H1 (cell line): ENCODE measurements at regions not wholly inside any gene's neighbourhood (a gene's known extent, or its start where the extent isn't known, plus 50 kb on each side); places are given as distances from the start of the nearest gene placed in this dataset.

Experiments used
- CTCF ChIA-PET: fragments of 300-600 bp; sonication (Branson Sonifier 250); formaldehyde crosslinking; loops from one replicate; lab custom pipeline; 2021; ENCODE audit not compliant: partially characterized antibody; lab: Charles Lee
- POLR2A ChIA-PET: fragments of 300-600 bp; sonication (Branson Sonifier 250); formaldehyde crosslinking; loops from one replicate; lab custom pipeline; 2021; ENCODE audit warnings: inconsistent platforms; ENCODE audit not compliant: partially characterized antibody; lab: Charles Lee
- DNase-seq, 2 experiments: peaks; one replicate each; pipeline versions ENCODE4 v3.0.0 to v3.0.0-alpha.2; 2010 to 2022; ENCODE audit warnings: low spot score in 2 of 2, low read depth in 1 of 2, mixed read lengths in 1 of 2
- FAIRE-seq: peaks from 2 replicates; lab custom pipeline; 2011; peaks lifted over from hg19 to GRCh38; lab: Jason Lieb, UNC
- H2AFZ ChIP-seq: 2 replicates; pipeline ENCODE4 v1.8.1; 2012; ENCODE audit warnings: low read length, inconsistent platforms
- H2AK5ac ChIP-seq: 2 replicates; pipeline ENCODE4 v1.6.1; 2013; ENCODE audit warnings: low read depth, low read length
- H2BK120ac ChIP-seq: replicated peaks from 2 replicates; pipeline ENCODE3; 2013; ENCODE audit warnings: low read depth, low read length, inconsistent platforms
- H2BK12ac ChIP-seq: 2 replicates; pipeline ENCODE4 v1.6.1; 2013; ENCODE audit warnings: low read depth, low read length
- H2BK15ac ChIP-seq: 2 replicates; pipeline ENCODE4 v1.6.1; 2013; ENCODE audit warnings: low read length
- H2BK20ac ChIP-seq: 2 replicates; pipeline ENCODE4 v1.6.1; 2013; ENCODE audit warnings: low read length
- H2BK5ac ChIP-seq: 2 replicates; pipeline ENCODE4 v1.6.1; 2013; ENCODE audit warnings: low read depth, low read length
- H3K14ac ChIP-seq: 2 replicates; pipeline ENCODE4 v1.6.1; 2013; ENCODE audit warnings: inconsistent platforms; ENCODE audit not compliant: insufficient read length
- H3K18ac ChIP-seq: 2 replicates; pipeline ENCODE4 v1.6.1; 2013; ENCODE audit warnings: low read length; ENCODE audit errors: extremely low read depth
- H3K23ac ChIP-seq: 2 replicates; pipeline ENCODE4 v1.6.1; 2013; ENCODE audit warnings: inconsistent platforms; ENCODE audit not compliant: insufficient read length
- H3K23me2 ChIP-seq: 2 replicates; pipeline ENCODE4 v1.6.1; 2013; ENCODE audit warnings: low read depth, low read length
- H3K27ac ChIP-seq: 2 replicates; pipeline ENCODE4 v1.6.1; 2011; ENCODE audit warnings: low read depth, low read length, inconsistent platforms
- H3K27me3 ChIP-seq, 4 experiments: replicated peaks in 1 of 4; 1 replicate in 1 of 4; 2 replicates in 3 of 4; pipeline versions ENCODE4 v1.6.1 to v1.8.1; 2011 to 2013; ENCODE audit warnings: low read length in 3 of 4, mild to moderate bottlenecking in 3 of 4, inconsistent platforms in 2 of 4, mixed read lengths in 2 of 4, moderate library complexity in 1 of 4; ENCODE audit not compliant: control insufficient read depth in 3 of 4, insufficient read depth in 3 of 4; ENCODE audit errors: extremely low read depth in 1 of 4
- H3K36me3 ChIP-seq, 4 experiments: 2 replicates each; pipeline versions ENCODE4 v1.6.1 to v1.8.1; 2011 to 2013; ENCODE audit warnings: mild to moderate bottlenecking in 4 of 4, low read length in 3 of 4, moderate library complexity in 2 of 4, control low read depth in 1 of 4, inconsistent platforms in 1 of 4; ENCODE audit not compliant: insufficient read depth in 4 of 4, control insufficient read depth in 2 of 4
- H3K4ac ChIP-seq: replicated peaks from 2 replicates; pipeline ENCODE3; 2013; ENCODE audit warnings: low read length, low read depth, mixed read lengths, inconsistent platforms; ENCODE audit not compliant: insufficient read length
- H3K4me1 ChIP-seq, 4 experiments: replicated peaks in 1 of 4; 1 replicate in 1 of 4; 2 replicates in 3 of 4; pipeline versions ENCODE4 v1.6.1 to v1.8.1; 2011 to 2013; ENCODE audit warnings: low read length in 3 of 4, inconsistent platforms in 2 of 4, mixed read lengths in 1 of 4; ENCODE audit not compliant: insufficient read depth in 4 of 4, control insufficient read depth in 3 of 4
- H3K4me2 ChIP-seq, 2 experiments: 2 replicates each; pipeline versions ENCODE4 v1.6.1 to v1.8.1; 2011 to 2013; ENCODE audit warnings: low read depth in 2 of 2, low read length in 2 of 2, control low read depth in 1 of 2, inconsistent platforms in 1 of 2, mild to moderate bottlenecking in 1 of 2; ENCODE audit not compliant: insufficient read depth in 1 of 2
- H3K4me3 ChIP-seq, 4 experiments: fragments of 200-600, 300-600 bp in 1 of 4; sonication (generic), shearing (Covaris generic), sonication (Bioruptor Twin) in 1 of 4; 2 replicates each; pipeline versions ENCODE4 v1.5.1 to v1.8.1; 2011 to 2016; ENCODE audit warnings: low read length in 4 of 4, low read depth in 3 of 4, control low read depth in 2 of 4, inconsistent platforms in 2 of 4, mild to moderate bottlenecking in 2 of 4, mixed read lengths in 1 of 4, moderate library complexity in 1 of 4; ENCODE audit not compliant: insufficient read depth in 2 of 4; ENCODE audit errors: extremely low read depth in 1 of 4
- H3K56ac ChIP-seq: replicated peaks from 2 replicates; pipeline ENCODE3; 2013; ENCODE audit warnings: low read depth, mild to moderate bottlenecking, mixed read lengths, low read length, inconsistent platforms; ENCODE audit not compliant: insufficient read length
- H3K79me1 ChIP-seq: 2 replicates; pipeline ENCODE4 v1.6.1; 2013; ENCODE audit warnings: low read depth, low read length, control low read depth
- H3K79me2 ChIP-seq, 2 experiments: 2 replicates each; pipeline versions ENCODE4 v1.6.1 to v1.8.1; 2012 to 2013; ENCODE audit warnings: low read length in 2 of 2, mild to moderate bottlenecking in 2 of 2, inconsistent platforms in 1 of 2; ENCODE audit not compliant: insufficient read depth in 2 of 2, control insufficient read depth in 1 of 2
- H3K9ac ChIP-seq, 4 experiments: replicated peaks in 1 of 4; 1 replicate in 1 of 4; 2 replicates in 3 of 4; pipeline versions ENCODE4 v1.6.1 to v1.8.1; 2011 to 2013; ENCODE audit warnings: low read depth in 3 of 4, low read length in 3 of 4, control low read depth in 2 of 4, mild to moderate bottlenecking in 2 of 4, moderate library complexity in 2 of 4, inconsistent platforms in 1 of 4; ENCODE audit errors: extremely low read depth in 1 of 4
- H3K9me3 ChIP-seq, 2 experiments: 2 replicates each; pipeline versions ENCODE4 v1.6.1 to v1.8.1; 2012 to 2013; ENCODE audit warnings: mild to moderate bottlenecking in 2 of 2, moderate library complexity in 2 of 2, control low read depth in 1 of 2, inconsistent platforms in 1 of 2, low read depth in 1 of 2, low read length in 1 of 2, mixed read lengths in 1 of 2; ENCODE audit not compliant: insufficient read depth in 2 of 2
- H4K20me1 ChIP-seq, 2 experiments: replicated peaks in 1 of 2; 2 replicates each; pipeline versions ENCODE3 to v1.8.1; 2011 to 2013; ENCODE audit warnings: inconsistent platforms in 2 of 2, low read length in 2 of 2, mild to moderate bottlenecking in 1 of 2; ENCODE audit not compliant: insufficient read depth in 2 of 2, control insufficient read depth in 1 of 2
- H4K5ac ChIP-seq: 2 replicates; pipeline ENCODE4 v1.6.1; 2013; ENCODE audit warnings: low read length, low read depth, mixed read lengths, inconsistent platforms; ENCODE audit not compliant: insufficient read length
- H4K8ac ChIP-seq: 2 replicates; pipeline ENCODE4 v1.8.0; 2013; ENCODE audit warnings: mild to moderate bottlenecking, moderate library complexity, low read length, inconsistent platforms; ENCODE audit not compliant: insufficient read depth; ENCODE audit errors: extremely low read depth
- H4K91ac ChIP-seq: replicated peaks from 2 replicates; pipeline ENCODE3; 2013; ENCODE audit warnings: low read length, mixed read lengths, inconsistent platforms; ENCODE audit not compliant: insufficient read length
- CREB1 ChIP-seq: IDR thresholded peaks from 2 replicates; pipeline ENCODE4 v1.6.1; 2012; ENCODE audit warnings: inconsistent platforms
- EP300 ChIP-seq, 2 experiments: IDR thresholded peaks; 1 replicate in 1 of 2; 2 replicates in 1 of 2; pipeline ENCODE4 v1.6.1; 2011 to 2012; ENCODE audit warnings: low read depth in 2 of 2, low read length in 2 of 2, mild to moderate bottlenecking in 2 of 2, borderline replicate concordance in 1 of 2, inconsistent platforms in 1 of 2, moderate library complexity in 1 of 2
- GABPA ChIP-seq: IDR thresholded peaks from 2 replicates; pipeline ENCODE4 v1.6.1; 2011; ENCODE audit warnings: mild to moderate bottlenecking, low read length, moderate library complexity, borderline replicate concordance; ENCODE audit not compliant: insufficient read depth
- KDM5A ChIP-seq: fragments of 200-600 bp; IDR thresholded peaks from 2 replicates; pipeline ENCODE4 v1.7.1; 2012; ENCODE audit warnings: mild to moderate bottlenecking, low read length, inconsistent platforms, mixed read lengths
- RBBP5 ChIP-seq: IDR thresholded peaks from 2 replicates; pipeline ENCODE4 v1.7.1; 2012; ENCODE audit warnings: low read depth, mild to moderate bottlenecking, inconsistent platforms, low read length, moderate library complexity, borderline replicate concordance
- RNF2 ChIP-seq: fragments of 200-900, 300-1000 bp; sonication (generic); IDR thresholded peaks from 2 replicates; pipeline ENCODE4 v1.7.1; 2016; ENCODE audit warnings: borderline replicate concordance, low read depth, mild to moderate bottlenecking, antibody characterized with exemption, low read length; ENCODE audit not compliant: poor library complexity, severe bottlenecking; ENCODE audit errors: missing control alignments
- RXRA ChIP-seq: IDR thresholded peaks from 2 replicates; pipeline ENCODE4 v1.6.1; 2011; ENCODE audit warnings: low read depth, mild to moderate bottlenecking, low read length, moderate library complexity; ENCODE audit not compliant: insufficient read depth
- SIN3A ChIP-seq, 2 experiments: IDR thresholded peaks in 1 of 2; conservative IDR thresholded peaks in 1 of 2; 2 replicates each; pipeline ENCODE4 v1.6.1; 2011 to 2012; ENCODE audit warnings: low read length in 2 of 2, improper control_type of control experiment in 1 of 2, low read depth in 1 of 2, mild to moderate bottlenecking in 1 of 2
- TAF7 ChIP-seq: optimal IDR thresholded peaks from 2 replicates; pipeline ENCODE3; 2011; ENCODE audit warnings: low read depth, mild to moderate bottlenecking, inconsistent platforms, low read length, moderate library complexity, borderline replicate concordance
- TBP ChIP-seq: IDR thresholded peaks from 2 replicates; pipeline ENCODE4 v1.6.1; 2011; ENCODE audit warnings: low read depth, low read length, improper control_type of control experiment
- USF2 ChIP-seq: IDR thresholded peaks from 2 replicates; pipeline ENCODE4 v1.6.1; 2011; ENCODE audit warnings: low read length, improper control_type of control experiment
- YY1 ChIP-seq: IDR thresholded peaks from 2 replicates; pipeline ENCODE4 v1.6.1; 2011; ENCODE audit warnings: low read depth, mild to moderate bottlenecking, low read length
- WGBS, 2 experiments: shearing (Covaris generic) in 1 of 2; methylation state at CpG; one replicate each; pipeline versions ENCODE4 v1.1.6 to v1.1.7; 2013 to 2015; ENCODE audit warnings: low lambda C conversion rate in 2 of 2, mixed read lengths in 2 of 2, inconsistent platforms in 1 of 2, low coverage in 1 of 2, missing lambda C conversion rate in 1 of 2; ENCODE audit not compliant: insufficient replicate concordance in 2 of 2, insufficient coverage in 1 of 2, insufficient read length in 1 of 2; ENCODE audit errors: extremely low coverage in 1 of 2, missing lambda C conversion rate in 1 of 2; 5-methylcytosine and 5-hydroxymethylcytosine counted together

- H3K9me3 ChIP-seq: no peaks in the 10 kb centered on the region
- H3K79me1 ChIP-seq: no peaks in the 10 kb centered on the region
- H3K18ac ChIP-seq: no peak overlapping the region
- POLR2A ChIA-PET: no interaction called here
- no peak overlapping the region for H3K4me2 ChIP-seq
- H3K23me2 ChIP-seq: no peaks in the 10 kb centered on the region
- no peak overlapping the region for H4K5ac ChIP-seq
- H3K4me3 ChIP-seq: no peak overlapping the region
- H2BK5ac ChIP-seq: no peak overlapping the region
- H4K8ac ChIP-seq: no peak overlapping the region
- no peak overlapping the region for H2BK12ac ChIP-seq
- 89% methylated on average over 6 of the region's 6 CpGs; no CpG with 5 or more reads in 1 of the 2 experiments for WGBS, 2 experiments
- no peak overlapping the region for H3K9ac ChIP-seq
- no peaks in the 10 kb centered on the region for H3K27me3 ChIP-seq
- no peak overlapping the region for H2BK15ac ChIP-seq
- no peaks in the 10 kb centered on the region for H3K36me3 ChIP-seq
- no peak overlapping the region for H3K4ac ChIP-seq
- no peak overlapping the region for H3K56ac ChIP-seq
- no peak overlapping the region for H2AK5ac ChIP-seq
- no peak overlapping the region for H3K23ac ChIP-seq
- H3K4me1 ChIP-seq: no peaks in the 10 kb centered on the region
- CTCF ChIA-PET: interaction anchor here (0.7 kb wide), 1 partner anchor 260 kb away, joined by 3 read pairs; no protein-coding TSS in a partner anchor
- no peaks in the 10 kb centered on the region for H4K20me1 ChIP-seq
- no peak overlapping the region for H3K27ac ChIP-seq
- H3K79me2 ChIP-seq: no peaks in the 10 kb centered on the region
- no peak overlapping the region for H2AFZ ChIP-seq
- H2BK20ac ChIP-seq: no peak overlapping the region
- DNase-seq: no peak
- H2BK120ac ChIP-seq: no peak overlapping the region
- no peak for FAIRE-seq
- no peak overlapping the region for H3K14ac ChIP-seq
- no peak overlapping the region for H4K91ac ChIP-seq
- TF ChIP-seq RBBP5 (no peak), GABPA (no peak), RNF2 (no peak), TAF7 (no peak), YY1 (no peak), CREB1 (no peak), TBP (no peak), EP300 (IDR thresholded peaks at IDR 0.05; ENCODE audit: borderline replicate concordance in 1 of 2, low read depth in 2 of 2, low read length in 2 of 2) (no peak), USF2 (no peak), SIN3A (conservative IDR thresholded peaks at IDR 0.05 in 1 of 2, IDR thresholded peaks at IDR 0.05 in 1 of 2; ENCODE audit: low read depth in 1 of 2, low read length in 2 of 2) (no peak), RXRA (no peak), KDM5A (no peak)
These were observed 282.2 kb downstream of the EMP1 start for GRCh38 chr12:13478650-13479181.
